ENCODE measurements at regions not wholly inside any gene's neighbourhood (a gene's known extent, or its start where the extent isn't known, plus 50 kb on each side); places are given as distances from the start of the nearest gene placed in this dataset.

- TF ChIP-seq EP300 (IDR thresholded peaks at IDR 0.05; ENCODE audit: borderline replicate concordance) = no peak
- TF ChIP-seq YY1 (IDR thresholded peaks at IDR 0.05; ENCODE audit: low read depth) = no peak
- TF ChIP-seq EGR1 (IDR thresholded peaks at IDR 0.05) = no peak
- TF ChIP-seq MAX (IDR thresholded peaks at IDR 0.05) = no peak
- no peak for TF ChIP-seq TEAD4 (IDR thresholded peaks at IDR 0.05)
- no peak for TF ChIP-seq CEBPB (IDR thresholded peaks at IDR 0.05)
- TF ChIP-seq, protein P1, sequence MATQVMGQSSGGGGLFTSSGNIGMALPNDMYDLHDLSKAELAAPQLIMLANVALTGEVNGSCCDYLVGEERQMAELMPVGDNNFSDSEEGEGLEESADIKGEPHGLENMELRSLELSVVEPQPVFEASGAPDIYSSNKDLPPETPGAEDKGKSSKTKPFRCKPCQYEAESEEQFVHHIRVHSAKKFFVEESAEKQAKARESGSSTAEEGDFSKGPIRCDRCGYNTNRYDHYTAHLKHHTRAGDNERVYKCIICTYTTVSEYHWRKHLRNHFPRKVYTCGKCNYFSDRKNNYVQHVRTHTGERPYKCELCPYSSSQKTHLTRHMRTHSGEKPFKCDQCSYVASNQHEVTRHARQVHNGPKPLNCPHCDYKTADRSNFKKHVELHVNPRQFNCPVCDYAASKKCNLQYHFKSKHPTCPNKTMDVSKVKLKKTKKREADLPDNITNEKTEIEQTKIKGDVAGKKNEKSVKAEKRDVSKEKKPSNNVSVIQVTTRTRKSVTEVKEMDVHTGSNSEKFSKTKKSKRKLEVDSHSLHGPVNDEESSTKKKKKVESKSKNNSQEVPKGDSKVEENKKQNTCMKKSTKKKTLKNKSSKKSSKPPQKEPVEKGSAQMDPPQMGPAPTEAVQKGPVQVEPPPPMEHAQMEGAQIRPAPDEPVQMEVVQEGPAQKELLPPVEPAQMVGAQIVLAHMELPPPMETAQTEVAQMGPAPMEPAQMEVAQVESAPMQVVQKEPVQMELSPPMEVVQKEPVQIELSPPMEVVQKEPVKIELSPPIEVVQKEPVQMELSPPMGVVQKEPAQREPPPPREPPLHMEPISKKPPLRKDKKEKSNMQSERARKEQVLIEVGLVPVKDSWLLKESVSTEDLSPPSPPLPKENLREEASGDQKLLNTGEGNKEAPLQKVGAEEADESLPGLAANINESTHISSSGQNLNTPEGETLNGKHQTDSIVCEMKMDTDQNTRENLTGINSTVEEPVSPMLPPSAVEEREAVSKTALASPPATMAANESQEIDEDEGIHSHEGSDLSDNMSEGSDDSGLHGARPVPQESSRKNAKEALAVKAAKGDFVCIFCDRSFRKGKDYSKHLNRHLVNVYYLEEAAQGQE (IDR thresholded peaks at IDR 0.05; ENCODE audit: low read depth) = no peak
- no peak for TF ChIP-seq TCF12 (IDR thresholded peaks at IDR 0.05; ENCODE audit: low read depth)
- TF ChIP-seq USF1 (IDR thresholded peaks at IDR 0.05) = no peak
These were observed 65.4 kb upstream of the FAM9C start for GRCh38 chrX:13109817-13110216.

GRCh38 chrX:13103914-13104274, 59.5 kb upstream of the FAM9C start:
- TF ChIP-seq FOXM1 (IDR thresholded peaks at IDR 0.05; ENCODE audit: borderline replicate concordance, low read depth) = no peak

DNA sequence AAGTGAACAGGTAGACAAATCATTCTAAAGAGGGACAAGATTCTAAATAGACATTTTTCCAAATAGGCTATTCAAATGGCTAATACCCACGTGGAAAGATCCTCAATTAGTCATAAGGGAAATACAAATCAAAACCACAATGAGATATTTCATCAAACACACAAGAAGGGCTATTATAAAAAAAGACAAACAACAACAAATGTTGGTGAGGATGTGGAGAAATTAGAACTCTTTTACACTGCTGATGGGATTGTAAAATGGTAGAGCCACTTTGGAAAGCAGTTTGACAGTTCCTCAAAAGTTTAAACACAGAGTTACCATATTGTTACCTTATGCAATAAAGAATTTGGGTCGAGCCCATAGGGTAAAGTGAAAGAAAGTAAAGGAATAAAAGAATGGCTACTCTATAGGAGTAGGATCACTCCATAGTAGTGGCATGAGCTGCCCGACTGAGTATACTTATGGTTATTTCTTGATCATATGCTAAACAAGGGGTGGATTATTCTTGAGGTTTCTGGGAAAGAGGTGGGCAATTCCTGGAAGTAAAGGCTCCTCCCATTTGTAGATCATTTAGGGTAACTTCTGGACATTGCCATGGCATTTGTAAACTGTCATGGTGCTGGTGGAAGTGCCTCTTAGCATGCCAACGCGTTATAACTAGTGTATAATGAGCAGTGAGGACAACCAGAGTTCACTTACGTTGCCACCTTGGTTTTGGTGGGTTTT, 58.9 kb upstream of the FAM9C start:
- TF ChIP-seq CREB1 (IDR thresholded peaks at IDR 0.05; ENCODE audit: low read depth) = no peak
- TF ChIP-seq USF1 (IDR thresholded peaks at IDR 0.05) = no peak
- no peak for TF ChIP-seq YY1 (IDR thresholded peaks at IDR 0.05; ENCODE audit: low read depth)
- TF ChIP-seq, protein P1 (IDR thresholded peaks at IDR 0.05; ENCODE audit: low read depth) = no peak
- no peak for TF ChIP-seq MAX (IDR thresholded peaks at IDR 0.05)

DNA sequence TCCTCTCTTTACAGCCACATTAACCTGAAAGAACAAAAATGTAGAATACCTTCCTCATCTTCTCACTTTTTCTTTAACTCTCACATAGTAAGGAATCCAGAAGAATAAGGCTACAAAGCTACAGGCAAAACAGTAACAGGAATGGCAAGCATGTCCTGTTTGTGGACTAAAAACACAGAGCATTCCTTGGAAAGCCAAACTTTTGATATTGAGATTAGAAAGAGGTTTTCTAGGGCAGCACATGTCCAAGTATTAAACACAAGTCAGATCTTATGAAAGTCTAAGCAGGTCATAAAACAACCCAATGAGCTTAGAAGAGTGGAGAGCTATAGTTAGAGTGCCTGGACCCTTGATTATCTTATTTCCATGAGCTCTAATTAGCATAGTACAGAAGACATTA, 58.2 kb upstream of the FAM9C start:
- TF ChIP-seq CEBPB (IDR thresholded peaks at IDR 0.05) (no peak), FOXM1 (IDR thresholded peaks at IDR 0.05; ENCODE audit: borderline replicate concordance, low read depth) (no peak), MAX (IDR thresholded peaks at IDR 0.05) (no peak), TAF1 (IDR thresholded peaks at IDR 0.05; ENCODE audit: low read depth) (no peak), YY1 (IDR thresholded peaks at IDR 0.05; ENCODE audit: low read depth) (no peak), CREB1 (IDR thresholded peaks at IDR 0.05; ENCODE audit: low read depth) (no peak), NFIC (IDR thresholded peaks at IDR 0.05) (no peak), TCF12 (IDR thresholded peaks at IDR 0.05; ENCODE audit: low read depth) (no peak), RAD21 (IDR thresholded peaks at IDR 0.05; ENCODE audit: low read depth) (no peak), ZBTB7A (IDR thresholded peaks at IDR 0.05; ENCODE audit: low read depth) (no peak), USF1 (IDR thresholded peaks at IDR 0.05) (no peak), EP300 (IDR thresholded peaks at IDR 0.05; ENCODE audit: borderline replicate concordance) (no peak), EGR1 (IDR thresholded peaks at IDR 0.05) (no peak), TEAD4 (IDR thresholded peaks at IDR 0.05) (no peak)
- TF ChIP-seq, protein P1 (IDR thresholded peaks at IDR 0.05; ENCODE audit: low read depth) = no peak
